ENCODE measurements at regions not wholly inside any gene's neighbourhood (a gene's known extent, or its start where the extent isn't known, plus 50 kb on each side); places are given as distances from the start of the nearest gene placed in this dataset.
A peak's percentile ranks its signal among the peaks of the same experiment; 100 is the strongest.

DNA sequence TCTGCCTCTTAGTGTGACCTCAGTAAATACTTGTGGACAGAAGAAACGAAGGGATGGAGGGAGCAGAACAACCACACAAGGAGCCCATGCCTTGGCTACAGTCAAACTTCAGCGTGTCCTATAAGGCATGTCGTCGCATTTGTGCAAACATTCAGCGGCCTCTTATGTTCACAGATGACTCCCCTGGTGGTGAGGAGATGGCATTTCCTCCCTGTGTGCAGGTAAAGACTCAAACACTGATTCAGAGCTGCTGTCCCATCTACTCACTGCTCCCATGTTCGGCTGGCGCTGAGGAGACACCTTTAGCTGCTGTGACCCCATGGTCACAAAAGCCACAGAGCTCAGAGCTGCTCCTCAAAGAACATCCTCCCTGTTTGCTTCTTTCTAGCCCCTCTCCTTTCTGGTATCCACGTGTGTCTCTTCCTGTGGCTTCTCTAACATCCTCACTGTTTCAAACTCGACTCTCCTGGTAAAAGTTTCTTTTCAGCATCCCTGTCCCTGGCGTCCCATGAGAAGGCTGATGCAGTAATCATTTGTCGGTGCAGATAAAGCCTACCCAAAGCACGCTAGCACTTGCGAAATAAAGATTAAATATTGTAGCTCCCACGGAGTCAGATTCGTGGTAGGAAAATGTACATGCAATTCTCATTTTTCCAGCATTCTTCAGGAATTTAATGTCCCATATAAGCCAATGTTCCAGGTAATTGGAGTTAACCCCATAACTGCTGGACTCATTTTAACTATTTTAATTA is 124.9 kb upstream of the NEBL start:
- DNase-seq (ENCODE audit: low read depth): peak; percentile 6

DNA sequence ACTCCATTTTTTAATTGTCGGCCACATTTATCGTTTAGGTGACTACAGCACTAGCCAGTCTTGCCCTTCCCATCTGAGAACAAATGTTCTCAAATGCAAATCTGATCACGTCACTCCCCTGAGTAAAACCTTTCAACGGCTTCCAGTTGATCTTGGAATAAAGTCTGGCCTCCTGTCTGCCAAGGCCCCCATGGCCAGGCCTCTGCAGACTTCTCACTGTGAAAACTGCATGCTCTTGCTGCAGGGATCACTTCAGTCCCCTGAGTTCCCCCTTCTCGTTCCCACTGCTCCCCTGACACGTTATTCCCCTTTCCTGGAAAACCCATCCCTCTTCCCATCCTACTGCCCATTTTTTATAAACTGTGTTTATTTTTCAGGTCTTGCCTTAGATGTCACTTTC is 124.1 kb upstream of the NEBL start:
- no peak for DNase-seq (ENCODE audit: low read depth)

DNA sequence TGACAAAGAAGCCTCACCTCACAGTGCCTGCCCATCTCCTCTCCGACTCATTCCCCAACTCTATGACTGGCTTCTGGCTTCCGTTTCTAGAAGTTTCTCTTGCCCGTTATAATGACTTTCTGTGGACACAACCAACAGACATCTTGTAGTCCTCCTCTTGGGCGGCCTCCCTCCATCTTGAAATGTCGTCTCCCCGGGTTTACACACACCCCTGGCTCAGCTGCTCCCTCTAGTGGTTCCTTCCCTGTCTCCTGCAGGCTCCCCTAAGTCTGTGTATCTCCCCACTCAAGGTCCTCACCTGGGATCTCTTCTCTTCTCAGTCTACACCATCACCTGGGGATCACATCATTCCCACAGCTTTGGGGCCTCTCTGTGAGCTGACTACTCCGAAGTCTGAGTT is 123.4 kb upstream of the NEBL start:
- peak; percentile 66 for DNase-seq (ENCODE audit: low read depth)

DNA sequence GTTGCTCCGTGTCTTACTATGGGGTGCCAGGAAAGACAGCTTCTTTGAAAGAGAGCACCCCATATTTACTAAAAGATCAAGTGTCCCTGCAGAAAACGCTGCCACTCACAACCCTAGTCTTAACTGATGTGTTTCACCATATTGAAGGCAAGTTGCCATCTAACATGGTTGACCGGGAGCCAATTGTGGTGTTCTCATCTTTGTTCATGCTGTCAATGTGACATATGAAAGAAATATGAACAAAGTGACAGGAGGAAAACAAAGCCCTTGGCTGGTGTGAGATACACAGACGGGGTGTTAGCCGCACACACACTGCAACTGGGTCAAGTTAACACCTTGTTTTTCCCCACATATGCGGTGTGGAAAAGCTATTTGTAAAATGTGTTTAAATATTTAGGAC is 122.3 kb upstream of the NEBL start:
- DNase-seq (ENCODE audit: low read depth): no peak

DNA sequence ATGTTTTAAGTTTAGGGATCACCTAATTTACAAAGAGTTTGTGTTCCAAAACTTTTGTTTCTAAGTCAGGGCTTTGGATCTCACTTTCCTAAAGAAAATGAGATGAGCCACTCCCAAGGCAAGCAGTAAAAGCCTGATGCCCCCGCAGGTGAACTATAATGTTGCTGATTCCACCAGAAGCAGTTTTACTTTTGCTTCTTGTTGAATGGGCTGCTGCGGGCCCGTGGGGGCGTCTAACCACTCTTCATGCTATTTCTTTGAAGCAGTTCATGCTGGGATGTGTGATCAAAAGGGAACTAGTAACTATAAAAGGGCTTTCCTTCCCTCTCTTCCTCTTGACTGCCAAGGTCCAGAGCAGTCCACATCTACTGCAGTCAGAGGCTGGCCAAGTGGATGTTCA is 118.7 kb upstream of the NEBL start:
- DNase-seq (ENCODE audit: low read depth): no peak

DNA sequence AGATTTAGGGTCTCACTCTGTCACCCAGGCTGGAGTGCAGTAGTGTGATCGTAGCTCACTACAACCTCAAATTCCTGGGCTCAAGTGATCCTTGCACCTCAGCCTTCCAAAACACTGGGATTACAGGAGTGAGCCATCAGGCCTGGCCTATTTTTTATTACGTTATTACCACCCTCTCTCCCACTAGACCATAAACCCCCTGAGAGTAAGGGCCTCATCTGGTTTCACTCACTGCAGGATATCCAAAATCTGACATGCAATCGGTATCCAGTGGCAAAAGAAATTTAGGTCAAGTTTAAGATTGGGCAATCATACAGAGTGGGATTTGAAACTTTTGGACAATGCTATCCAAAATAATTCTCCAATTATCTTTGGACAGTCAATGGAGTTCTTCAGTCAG is 117.0 kb upstream of the NEBL start:
- DNase-seq (ENCODE audit: low read depth): no peak

DNA sequence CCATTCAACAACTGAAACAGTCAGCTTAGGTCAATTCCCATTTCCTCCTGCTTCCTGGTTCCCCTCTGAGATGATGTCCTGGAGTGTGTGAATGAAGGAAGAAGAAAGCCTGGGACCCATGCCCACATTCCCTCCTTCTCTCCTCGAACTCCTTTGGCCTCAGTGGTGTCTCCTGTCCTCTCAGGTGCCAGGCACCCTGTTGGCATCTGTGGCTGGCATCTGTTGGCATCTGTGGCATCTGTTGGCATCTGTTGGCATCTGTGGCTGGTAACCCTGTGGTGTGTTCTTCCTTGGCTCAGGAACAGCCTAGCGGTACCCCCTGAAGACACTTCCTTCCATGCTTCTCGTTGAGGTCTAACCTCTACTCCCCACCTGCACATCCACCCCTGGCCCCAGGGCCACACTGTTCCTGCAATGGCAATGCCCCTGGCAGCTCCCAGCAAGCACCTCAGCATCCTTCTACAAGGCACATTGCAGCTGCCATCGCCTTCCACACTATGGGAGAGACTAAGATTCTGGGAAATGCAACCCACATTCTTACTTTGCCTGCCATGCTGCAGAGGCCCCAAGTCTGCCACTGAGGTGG is 114.4 kb upstream of the NEBL start:
- DNase-seq (ENCODE audit: low read depth): no peak

DNA sequence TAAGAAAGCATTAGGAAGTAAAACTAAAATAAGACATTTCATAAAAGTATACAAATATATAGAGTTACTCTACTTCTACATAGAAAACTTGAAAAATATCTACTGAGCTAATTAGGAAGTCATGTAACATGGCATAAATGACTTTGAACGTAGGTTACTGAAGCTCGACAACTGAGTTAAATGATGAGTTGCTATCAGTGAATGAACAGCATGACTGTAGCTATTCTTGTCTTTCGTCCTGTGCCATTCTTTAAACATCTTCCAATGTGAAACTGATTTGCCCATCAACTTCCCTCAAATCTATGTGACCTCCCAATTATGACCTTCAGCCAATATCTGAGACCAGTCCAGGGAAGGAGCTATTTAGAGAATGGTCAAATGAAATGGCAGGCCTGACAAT is 113.5 kb upstream of the NEBL start:
- no peak for DNase-seq (ENCODE audit: low read depth)

DNA sequence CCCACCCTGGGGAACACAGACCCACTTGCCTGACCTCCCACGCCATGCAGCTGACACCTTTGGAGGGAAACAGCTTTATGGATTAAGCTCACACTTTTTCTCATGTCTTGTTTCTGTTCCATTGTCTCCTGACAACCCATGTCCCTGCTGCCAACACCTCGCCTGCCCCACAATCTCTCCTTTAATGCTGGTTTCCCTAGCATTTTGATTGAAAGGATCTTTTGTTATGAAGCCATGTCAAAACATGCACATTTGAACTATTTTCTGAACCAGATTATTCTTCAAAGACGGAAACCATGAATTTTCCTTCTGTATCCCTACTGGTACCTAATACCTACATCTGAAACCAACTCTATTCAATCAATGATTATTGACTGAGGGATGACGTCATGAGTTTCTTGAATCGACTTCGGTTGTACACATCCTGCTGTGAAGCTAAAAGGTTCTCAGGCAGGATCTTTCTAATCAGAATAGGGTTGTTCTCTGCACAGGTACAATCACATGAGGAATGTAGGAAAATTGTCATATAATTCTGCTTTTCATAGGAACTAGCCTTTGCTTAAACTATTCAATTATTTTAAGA is 106.2 kb upstream of the NEBL start:
- DNase-seq (ENCODE audit: low read depth): no peak

DNA sequence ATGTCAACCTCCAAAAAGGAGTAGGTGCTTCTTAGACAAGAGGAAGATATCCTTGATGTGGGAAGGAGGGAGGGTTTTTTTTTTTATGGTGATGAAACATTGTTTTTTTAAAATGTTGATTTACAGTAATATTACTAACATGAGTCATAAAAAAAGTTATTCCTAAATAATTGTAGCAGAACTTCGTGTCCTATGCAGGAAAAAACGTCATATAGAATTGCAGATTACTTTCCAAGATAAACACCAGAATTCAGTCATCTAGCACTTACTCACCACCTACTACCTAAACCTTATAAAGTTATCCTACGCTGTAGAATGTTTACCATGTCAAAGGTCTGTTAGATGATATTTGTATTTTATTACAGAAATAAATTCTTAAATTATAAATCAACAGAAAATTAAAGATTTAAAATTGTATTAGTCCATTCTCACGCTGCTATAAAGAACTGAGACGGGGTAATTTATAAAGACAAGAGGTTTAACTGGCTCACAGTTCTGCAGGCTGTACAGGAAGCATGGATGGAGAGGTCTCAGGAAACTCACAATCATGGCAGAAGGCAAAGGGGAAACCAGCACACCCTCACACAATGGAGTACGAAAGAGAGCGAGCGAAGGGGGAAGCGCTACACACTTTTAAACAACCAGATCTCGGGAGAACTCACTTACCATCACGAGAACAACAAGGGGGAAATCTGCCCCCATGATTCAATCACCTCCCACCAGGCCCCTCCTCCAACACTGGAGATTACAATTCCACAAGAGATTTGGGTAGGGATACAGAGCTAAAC is 105.2 kb upstream of the NEBL start:
- DNase-seq (ENCODE audit: low read depth): peak; percentile 17

DNA sequence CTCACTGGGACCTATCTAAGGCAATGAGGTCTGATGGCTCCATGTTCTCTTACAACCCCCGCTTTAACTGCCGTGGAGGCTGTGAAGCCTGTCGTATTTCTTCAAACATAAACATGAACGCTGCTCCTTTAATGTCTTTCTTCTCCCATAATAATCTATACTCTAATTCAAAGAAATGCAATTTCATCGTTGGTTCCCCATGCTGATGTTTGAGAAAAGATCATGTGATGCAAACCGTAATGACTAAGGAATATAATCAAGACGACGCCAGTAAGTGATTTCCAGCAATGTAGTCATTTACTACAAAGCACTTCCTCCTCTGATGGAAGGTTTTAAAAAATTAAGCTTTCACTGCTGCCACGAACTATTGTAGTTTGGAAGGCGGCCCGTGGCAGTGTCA is 102.6 kb upstream of the NEBL start:
- DNase-seq (ENCODE audit: low read depth): no peak

DNA sequence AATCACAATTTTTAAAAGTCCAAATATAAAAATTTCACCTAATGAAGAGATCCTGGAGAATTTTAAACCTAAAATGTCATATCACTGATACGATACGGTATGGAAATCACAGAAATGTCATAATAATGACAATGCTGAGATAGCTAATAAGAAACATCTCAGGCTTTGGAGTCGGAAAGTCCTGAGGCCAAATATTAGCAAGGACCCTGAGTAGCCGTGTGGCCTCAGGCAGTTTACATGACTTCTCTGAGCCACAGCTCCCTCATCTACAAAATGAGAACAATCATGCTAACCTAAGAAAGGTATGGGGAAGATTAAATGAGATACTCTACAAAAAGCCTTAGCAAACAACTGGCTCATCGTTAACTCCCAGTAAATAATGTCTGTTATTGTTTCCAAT is 100.9 kb upstream of the NEBL start:
- DNase-seq (ENCODE audit: low read depth): no peak

DNA sequence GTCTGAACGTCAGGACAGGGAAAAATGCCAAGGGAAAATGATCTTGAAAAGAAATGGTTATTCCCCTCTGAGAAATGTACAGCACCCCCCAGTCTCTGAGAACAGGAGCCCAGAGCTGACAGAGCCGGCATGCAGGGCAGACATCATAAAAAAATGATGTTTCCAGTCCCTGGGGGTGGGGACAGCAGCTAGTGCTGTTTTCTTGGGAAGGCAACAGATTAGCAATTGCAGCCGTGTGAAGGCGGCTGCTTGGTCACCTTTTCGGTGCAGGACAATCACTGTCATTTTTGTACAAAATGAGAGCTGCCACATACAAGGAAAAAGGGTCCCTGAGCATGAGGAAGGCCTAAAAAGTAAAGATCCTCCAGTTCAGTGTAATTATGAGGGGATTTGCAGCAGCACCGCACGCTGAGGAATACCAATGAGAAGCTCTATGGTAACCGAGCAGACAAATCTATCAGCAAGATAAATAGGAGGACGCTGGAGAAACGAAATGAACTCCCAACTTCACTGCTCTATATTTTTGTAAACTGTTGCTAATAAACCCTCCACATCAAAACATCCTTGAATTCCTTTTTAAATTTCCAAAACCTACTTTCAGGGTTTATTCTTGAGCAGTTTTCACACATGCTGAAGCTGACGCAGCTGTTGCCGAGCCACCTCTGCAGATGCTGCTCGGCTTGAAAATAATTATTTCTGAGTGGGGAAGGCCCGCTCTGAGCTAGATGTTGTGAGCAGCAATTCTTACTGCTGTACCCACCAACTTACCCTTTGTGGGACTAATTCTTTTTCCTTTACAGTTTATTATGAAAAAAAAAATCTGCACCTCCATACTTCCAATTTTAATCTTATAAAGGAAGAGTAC is 98.2 kb upstream of the NEBL start:
- DNase-seq (ENCODE audit: low read depth): no peak

DNA sequence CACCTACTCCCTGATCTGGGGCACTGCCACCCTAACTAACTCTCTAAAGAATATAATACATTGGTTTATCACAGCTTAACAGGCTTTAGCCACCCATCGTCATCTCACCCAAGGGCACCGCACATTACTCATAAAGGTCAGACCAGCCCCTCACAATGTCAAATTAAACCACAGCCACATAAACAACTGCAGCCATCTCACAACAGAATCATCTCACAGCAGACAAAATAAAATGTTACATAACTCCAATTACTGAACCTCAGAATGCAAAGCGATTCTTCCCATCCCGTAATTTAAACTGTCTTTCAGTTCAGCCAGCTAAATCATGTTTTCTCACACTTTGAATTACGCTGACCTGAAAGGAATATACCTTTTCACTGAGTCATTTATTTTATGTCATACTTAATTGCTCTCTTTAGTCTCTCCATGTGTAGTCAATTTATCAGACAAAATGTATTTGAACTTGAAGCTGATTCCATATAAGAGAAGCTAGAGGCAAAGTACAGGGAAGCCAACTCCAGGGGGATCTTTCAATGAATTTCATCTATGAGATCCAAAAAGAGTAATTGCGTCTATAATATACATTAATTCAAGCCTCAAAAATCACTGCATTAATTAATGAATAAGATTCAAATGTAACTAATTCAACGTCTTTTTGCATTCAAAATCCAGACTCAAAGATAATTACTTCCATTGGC is 96.9 kb upstream of the NEBL start:
- peak; percentile 56 for DNase-seq (ENCODE audit: low read depth)

DNA sequence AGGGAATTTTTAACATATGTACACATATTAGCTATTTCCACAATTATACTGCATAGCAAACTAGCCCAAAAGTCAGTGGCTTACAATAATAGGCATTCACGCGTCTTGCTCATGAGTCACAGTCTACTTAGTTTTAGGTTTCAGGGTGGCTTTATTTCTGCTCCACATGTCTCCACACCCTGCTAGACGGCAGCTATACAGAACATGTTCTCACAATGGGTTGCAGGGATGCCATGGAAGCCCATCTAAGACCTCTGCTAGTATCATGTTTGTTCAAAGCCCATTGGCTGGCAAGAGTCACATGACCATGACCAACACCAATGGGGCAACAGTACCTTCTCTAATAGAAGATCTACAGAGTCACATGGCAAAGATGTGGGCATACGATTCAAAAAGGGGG is 96.3 kb upstream of the NEBL start:
- DNase-seq (ENCODE audit: low read depth): peak; percentile 72

DNA sequence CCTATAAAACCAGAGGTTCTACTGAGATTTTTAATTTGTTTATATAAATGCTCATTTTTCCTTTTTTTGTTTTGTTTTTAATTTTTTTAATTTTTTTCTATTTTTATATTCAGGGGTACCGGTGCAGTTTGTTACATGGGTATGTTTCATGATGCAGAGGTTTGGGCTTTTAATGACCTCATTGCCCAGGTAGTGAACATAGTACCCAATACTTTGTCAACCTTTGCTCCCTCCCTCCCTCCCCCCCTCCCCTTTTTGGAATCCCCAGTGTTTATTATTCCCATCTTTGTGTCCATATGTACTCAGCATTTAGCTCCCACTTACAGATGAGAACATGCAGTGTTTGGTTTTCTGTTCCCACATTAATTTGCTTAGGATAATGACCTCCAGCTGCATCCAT is 94.4 kb upstream of the NEBL start:
- DNase-seq (ENCODE audit: low read depth): no peak

DNA sequence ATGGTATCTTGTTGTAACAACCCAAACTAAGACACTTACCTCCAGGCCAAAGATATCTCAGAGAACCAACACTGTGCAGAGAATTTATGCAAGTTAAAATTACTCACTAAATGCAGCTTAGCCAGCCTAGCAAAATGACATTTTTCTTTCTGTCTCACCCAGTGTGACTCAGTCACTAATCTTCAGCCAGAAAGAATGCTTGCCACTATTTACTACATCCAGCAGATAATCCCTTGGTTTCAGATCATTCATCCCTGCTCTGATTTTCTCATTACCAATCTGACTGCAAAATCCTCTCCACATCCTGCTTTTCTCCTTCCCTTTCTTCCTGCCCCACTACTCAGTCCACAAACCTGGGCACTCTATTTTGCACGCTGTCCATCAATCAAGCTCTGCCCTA is 93.5 kb upstream of the NEBL start:
- DNase-seq (ENCODE audit: low read depth): peak; percentile 47

DNA sequence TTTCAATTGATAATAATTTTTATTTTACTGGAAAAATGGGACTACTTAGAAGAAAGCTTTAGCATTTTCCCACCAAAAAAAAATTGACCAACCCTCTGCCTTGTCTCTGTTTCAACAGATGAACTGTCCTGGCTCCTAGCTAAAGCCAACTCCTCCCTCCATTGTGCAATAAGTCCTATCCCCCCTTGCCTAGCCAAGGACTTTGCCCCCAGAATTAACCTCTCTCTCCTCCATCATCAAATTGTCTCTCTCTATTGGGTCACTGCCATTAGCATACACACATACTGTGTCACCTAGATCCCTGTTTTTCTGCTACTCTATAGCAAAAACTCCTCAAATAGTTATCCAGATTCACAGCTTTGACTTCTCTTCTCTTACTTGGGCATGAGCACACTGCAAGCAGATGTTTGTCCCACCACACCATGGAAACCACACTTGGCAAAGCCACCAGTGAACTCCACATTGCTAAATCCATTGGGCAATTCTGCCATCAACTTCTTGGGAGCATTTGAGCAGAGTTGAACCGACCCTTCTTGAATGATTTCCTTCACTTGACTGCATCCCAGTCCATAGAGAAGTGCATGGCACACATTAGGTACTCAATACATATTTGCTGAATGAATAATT is 91.4 kb upstream of the NEBL start:
- no peak for DNase-seq (ENCODE audit: low read depth)

DNA sequence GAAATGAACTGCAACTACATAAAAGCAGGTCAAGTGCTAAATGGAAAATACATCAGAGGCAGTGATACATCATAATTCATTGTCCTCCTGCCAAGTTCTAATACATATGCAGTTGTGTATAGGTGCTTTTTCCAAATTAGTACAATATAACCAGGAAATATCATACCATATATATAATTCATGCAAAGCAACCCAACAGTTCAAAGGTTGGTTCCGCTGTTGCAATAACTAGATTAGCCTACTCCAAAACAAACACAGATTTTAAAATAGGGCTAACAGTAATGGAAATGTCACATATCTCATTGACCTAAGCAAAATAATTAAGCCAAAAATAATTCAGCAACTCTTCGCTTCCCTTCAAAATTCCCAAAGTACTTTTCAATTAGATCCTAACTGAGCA is 88.9 kb upstream of the NEBL start:
- DNase-seq (ENCODE audit: low read depth): no peak

DNA sequence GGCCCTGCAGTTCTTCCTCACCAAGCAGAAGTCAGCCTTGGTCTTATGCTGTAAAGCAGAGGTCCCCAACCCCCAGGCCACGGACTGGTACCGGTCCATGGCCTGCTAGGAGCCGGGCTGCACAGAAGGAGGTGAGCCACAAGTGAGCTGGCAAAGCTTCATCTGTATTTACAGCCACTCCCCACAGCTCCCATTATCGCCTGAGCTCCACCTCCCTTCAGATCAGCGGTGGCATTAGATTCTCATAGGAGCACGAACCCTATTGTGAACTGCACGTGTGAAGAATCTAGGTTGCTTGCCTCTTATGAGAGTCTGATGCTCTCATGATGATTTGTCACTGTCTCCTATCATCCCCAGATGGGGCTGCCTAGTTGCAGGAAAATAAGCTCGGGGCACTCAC is 87.6 kb upstream of the NEBL start:
- no peak for DNase-seq (ENCODE audit: low read depth)
